B cell (primary cell): ENCODE measurements at regions not wholly inside any gene's neighbourhood (a gene's known extent, or its start where the extent isn't known, plus 50 kb on each side); places are given as distances from the start of the nearest gene placed in this dataset.

ENCODE experiments used
- ATAC-seq: fragments of 200-7000 bp; cut with Tn5 transposase; one replicate; pipeline ENCODE4 v1.10.0; 2021; ENCODE audit warnings: low read depth, mild to moderate bottlenecking, moderate number of reproducible peaks, moderate library complexity
- CTCF ChIA-PET: fragments of 350-600 bp; sonication (Branson Sonifier 250); formaldehyde crosslinking; loops from one replicate; lab custom pipeline; 2021; ENCODE audit warnings: antibody characterized with exemption, inconsistent platforms; lab: Charles Lee
- POLR2A ChIA-PET: fragments of 350-600 bp; sonication (Branson Sonifier 250); formaldehyde crosslinking; loops from one replicate; lab custom pipeline; 2021; ENCODE audit warnings: antibody characterized with exemption; lab: Charles Lee
- DNase-seq: peaks from one replicate; pipeline ENCODE4 v3.0.0; 2013
- H2AFZ ChIP-seq: 2 replicates; pipeline ENCODE4 v1.6.1; 2012; ENCODE audit warnings: mild to moderate bottlenecking, low read depth, low read length; ENCODE audit not compliant: insufficient read depth, poor library complexity, severe bottlenecking
- H3K27ac ChIP-seq, 2 donors: 1 replicate in 1 of 2; 2 replicates in 1 of 2; pipeline ENCODE4 v1.5.1; 2012 to 2013; ENCODE audit warnings: low read length in 2 of 2, mild to moderate bottlenecking in 2 of 2, moderate library complexity in 1 of 2
- H3K27me3 ChIP-seq, 4 experiments: fragments of 200-600 bp in 1 of 4; sonication (generic) in 1 of 4; replicated peaks in 1 of 4; 1 replicate in 2 of 4; 2 replicates in 2 of 4; pipeline versions ENCODE4 v1.6.1 to v1.7.0; 2013 to 2016; ENCODE audit warnings: low read length in 3 of 4, mild to moderate bottlenecking in 2 of 4, mixed read lengths in 1 of 4, moderate library complexity in 1 of 4; ENCODE audit not compliant: insufficient read depth in 4 of 4, control insufficient read depth in 3 of 4; ENCODE audit errors: control extremely low read depth in 1 of 4
- H3K36me3 ChIP-seq, 2 experiments: replicated peaks in 1 of 2; 1 replicate in 1 of 2; 2 replicates in 1 of 2; pipeline versions ENCODE4 v1.6.1 to v1.7.1; 2013; ENCODE audit warnings: low read length in 1 of 2; ENCODE audit not compliant: insufficient read depth in 2 of 2, control insufficient read depth in 1 of 2; ENCODE audit errors: control extremely low read depth in 1 of 2, extremely low read depth in 1 of 2
- H3K4me1 ChIP-seq, 2 donors: fragments of 200-600 bp in 1 of 2; sonication (generic) in 1 of 2; 1 replicate in 1 of 2; 2 replicates in 1 of 2; pipeline versions ENCODE4 v1.5.1 to v1.6.1; 2013 to 2017; ENCODE audit warnings: low read length in 2 of 2; ENCODE audit not compliant: control insufficient read depth in 2 of 2, insufficient read depth in 2 of 2
- H3K4me2 ChIP-seq: replicated peaks from 2 replicates; pipeline ENCODE3; 2012; ENCODE audit warnings: mild to moderate bottlenecking, low read depth, low read length; ENCODE audit not compliant: poor library complexity, severe bottlenecking
- H3K4me3 ChIP-seq, 5 experiments: fragments of 200-600 bp in 1 of 5; sonication (generic) in 1 of 5; 1 replicate in 3 of 5; 2 replicates in 2 of 5; pipeline versions ENCODE4 v1.5.1 to v1.7.0; 2011 to 2016; ENCODE audit warnings: low read length in 4 of 5, mild to moderate bottlenecking in 4 of 5, low read depth in 2 of 5, control low read depth in 1 of 5, moderate library complexity in 1 of 5; ENCODE audit not compliant: insufficient read depth in 1 of 5; ENCODE audit errors: control extremely low read depth in 1 of 5, extremely low read depth in 1 of 5
- H3K79me2 ChIP-seq: fragments of 200-600 bp; sonication (generic); one replicate; pipeline ENCODE4 v1.6.0; 2016; ENCODE audit warnings: low read length; ENCODE audit not compliant: control insufficient read depth, insufficient read depth
- H3K9ac ChIP-seq: fragments of 200-600 bp; sonication (generic); 2 replicates; pipeline ENCODE4 v1.6.1; 2017; ENCODE audit warnings: mild to moderate bottlenecking, low read length, moderate library complexity
- H3K9me3 ChIP-seq, 3 donors: one replicate each; pipeline versions ENCODE4 v1.6.1 to v1.7.1; 2013; ENCODE audit warnings: low read length in 2 of 3; ENCODE audit not compliant: control insufficient read depth in 2 of 3, insufficient read depth in 1 of 3; ENCODE audit errors: control extremely low read depth in 1 of 3
- H4K20me1 ChIP-seq: 2 replicates; pipeline ENCODE4 v1.6.0; 2012; ENCODE audit warnings: mild to moderate bottlenecking, low read length; ENCODE audit not compliant: insufficient read depth, control insufficient read depth, poor library complexity, severe bottlenecking
- H3K27ac Mint-ChIP-seq: one replicate; pipeline ENCODE4 v1.8.0; 2021; ENCODE audit warnings: mixed read lengths
- H3K27me3 Mint-ChIP-seq: one replicate; pipeline ENCODE4 v1.8.0; 2021; ENCODE audit warnings: mixed read lengths
- H3K4me1 Mint-ChIP-seq: one replicate; pipeline ENCODE4 v1.8.0; 2021; ENCODE audit warnings: mixed read lengths
- H3K4me3 Mint-ChIP-seq: one replicate; pipeline ENCODE4 v1.8.0; 2021; ENCODE audit warnings: mixed read lengths
- H3K9me3 Mint-ChIP-seq: one replicate; pipeline ENCODE4 v1.8.0; 2022; ENCODE audit warnings: mixed read lengths; ENCODE audit not compliant: insufficient read depth
- EZH2 ChIP-seq: IDR thresholded peaks from 2 replicates; pipeline ENCODE4 v1.6.1; 2012; ENCODE audit warnings: borderline replicate concordance, low read depth, mild to moderate bottlenecking, moderate library complexity, low read length; ENCODE audit not compliant: insufficient read depth, poor library complexity, severe bottlenecking
- WGBS: methylation state at CpG from one replicate; pipeline ENCODE4 v1.1.5; 2013; ENCODE audit warnings: missing lambda C conversion rate; ENCODE audit not compliant: insufficient coverage; 5-methylcytosine and 5-hydroxymethylcytosine counted together
- intact Hi-C: fragments of 100-400 bp; cut with micrococcal nuclease; formaldehyde crosslinking; loops from one replicate; pipeline ENCODE4 v1.10.0; 2022
- TF ChIP-seq, protein P1 (sequence below): fragments of 200-600 bp; IDR thresholded peaks from one replicate; pipeline ENCODE4 v1.8.0; 2022; ENCODE audit warnings: antibody characterized with exemption, mild to moderate bottlenecking

DNA sequence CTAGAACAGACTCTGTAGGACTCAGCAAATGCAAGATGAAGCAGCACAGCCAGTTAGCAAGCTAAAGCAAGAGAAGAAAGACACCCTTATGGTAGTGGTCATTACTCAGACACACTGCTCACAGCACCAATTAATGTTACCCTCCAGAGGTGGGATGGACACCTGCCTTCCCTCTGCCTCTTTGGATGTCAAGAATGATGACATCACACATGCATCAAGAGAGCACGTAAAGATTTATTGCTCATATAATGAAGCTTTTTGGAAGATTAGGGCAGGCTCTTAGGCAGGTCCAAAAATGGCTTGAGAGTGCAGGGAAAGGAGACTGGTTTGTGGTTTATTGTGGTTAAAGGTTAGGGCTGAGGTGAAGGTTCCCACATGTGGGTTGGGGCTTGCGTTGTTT lies 137.0 kb downstream of the PRDM13 start:
- Histone ChIP-seq H3K27ac (no peak overlapping the region), H2AFZ (no peak overlapping the region), H3K9me3 (no peaks in the 10 kb centered on the region), H3K4me3 (no peak overlapping the region), H4K20me1 (no peaks in the 10 kb centered on the region), H3K9ac (no peak overlapping the region), H3K36me3 (no peaks in the 10 kb centered on the region), H3K4me1 (no peaks in the 10 kb centered on the region), H3K79me2 (no peaks in the 10 kb centered on the region), H3K4me2 (no peak overlapping the region), H3K27me3 (peaks cover 0 to 20% (median 12%) of the 10 kb centered on the region in 4 experiments)
- Mint-ChIP-seq H3K27me3 (peaks cover 32% of the 10 kb centered on the region), H3K4me1 (no peaks in the 10 kb centered on the region), H3K4me3 (no peak overlapping the region), H3K9me3 (no peaks in the 10 kb centered on the region), H3K27ac (no peak overlapping the region)
- no peak for TF ChIP-seq EZH2
- TF ChIP-seq, protein P1, sequence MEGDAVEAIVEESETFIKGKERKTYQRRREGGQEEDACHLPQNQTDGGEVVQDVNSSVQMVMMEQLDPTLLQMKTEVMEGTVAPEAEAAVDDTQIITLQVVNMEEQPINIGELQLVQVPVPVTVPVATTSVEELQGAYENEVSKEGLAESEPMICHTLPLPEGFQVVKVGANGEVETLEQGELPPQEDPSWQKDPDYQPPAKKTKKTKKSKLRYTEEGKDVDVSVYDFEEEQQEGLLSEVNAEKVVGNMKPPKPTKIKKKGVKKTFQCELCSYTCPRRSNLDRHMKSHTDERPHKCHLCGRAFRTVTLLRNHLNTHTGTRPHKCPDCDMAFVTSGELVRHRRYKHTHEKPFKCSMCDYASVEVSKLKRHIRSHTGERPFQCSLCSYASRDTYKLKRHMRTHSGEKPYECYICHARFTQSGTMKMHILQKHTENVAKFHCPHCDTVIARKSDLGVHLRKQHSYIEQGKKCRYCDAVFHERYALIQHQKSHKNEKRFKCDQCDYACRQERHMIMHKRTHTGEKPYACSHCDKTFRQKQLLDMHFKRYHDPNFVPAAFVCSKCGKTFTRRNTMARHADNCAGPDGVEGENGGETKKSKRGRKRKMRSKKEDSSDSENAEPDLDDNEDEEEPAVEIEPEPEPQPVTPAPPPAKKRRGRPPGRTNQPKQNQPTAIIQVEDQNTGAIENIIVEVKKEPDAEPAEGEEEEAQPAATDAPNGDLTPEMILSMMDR = no peak
- ChIA-PET POLR2A (no interaction called here), CTCF (interaction anchor here (1.6 to 6.1 kb wide), 2 partner anchors 110 to 274 kb away, joined by 3 to 114 read pairs; no protein-coding TSS in a partner anchor)
- WGBS = no CpG with 5 or more reads among the region's 2 CpGs
- no peak for DNase-seq
- intact Hi-C loops = no loop called here
- ATAC-seq = no peak

DNA sequence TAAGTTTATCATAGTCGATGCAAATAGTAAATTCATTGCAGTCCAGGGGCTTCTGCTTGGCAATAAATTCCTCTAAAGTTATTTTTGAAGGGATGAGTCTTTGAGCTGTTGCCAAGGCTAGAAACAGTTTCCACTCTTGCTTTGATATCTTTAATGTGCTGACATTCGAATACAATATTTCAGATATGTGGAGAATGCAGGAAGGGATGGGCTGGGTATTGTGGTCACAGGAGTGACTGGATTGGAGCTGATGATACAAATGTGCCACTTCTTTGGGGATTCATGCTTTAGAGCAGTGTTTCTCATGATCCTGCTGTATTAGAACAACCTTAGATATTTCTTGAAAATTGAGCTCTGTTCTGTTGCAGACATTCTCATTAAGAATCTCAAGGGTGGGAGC lies 139.0 kb downstream of the PRDM13 start:
- CTCF ChIA-PET = interaction anchor here (0.7 to 6.1 kb wide), 18 partner anchors 9 to 312 kb away, joined by 3 to 114 read pairs (median 6); partner anchors contain the start of gene CCNC
- H2AFZ ChIP-seq = no peak overlapping the region

More for the DNA sequence above, 139.0 kb downstream of the PRDM13 start:
- Histone ChIP-seq H4K20me1 (no peaks in the 10 kb centered on the region), H3K4me2 (no peak overlapping the region), H3K79me2 (no peaks in the 10 kb centered on the region), H3K36me3 (no peaks in the 10 kb centered on the region), H3K9ac (no peak overlapping the region), H3K4me1 (no peaks in the 10 kb centered on the region), H3K9me3 (no peaks in the 10 kb centered on the region), H3K4me3 (no peak overlapping the region), H3K27me3 (peaks cover 0 to 7% (median 2%) of the 10 kb centered on the region in 4 experiments), H3K27ac (no peak overlapping the region)
- intact Hi-C loops = loop anchor here (1.0 to 2.0 kb wide), 4 partner anchors 157 to 415 kb away; no protein-coding TSS in a partner anchor
- POLR2A ChIA-PET = no interaction called here
- H3K27me3 Mint-ChIP-seq = peaks cover 14% of the 10 kb centered on the region
- DNase-seq (no peak), ATAC-seq (no peak)
- no peak overlapping the region for H3K27ac Mint-ChIP-seq
- TF ChIP-seq EZH2 = no peak
- TF ChIP-seq, protein P1 = no peak
- H3K4me1 Mint-ChIP-seq = no peaks in the 10 kb centered on the region
- no peak overlapping the region for H3K4me3 Mint-ChIP-seq
- H3K9me3 Mint-ChIP-seq = no peaks in the 10 kb centered on the region
- 29% methylated on average over 1 of the region's 2 CpGs for WGBS
